ENCODE measurements at regions not wholly inside any gene's neighbourhood (a gene's known extent, or its start where the extent isn't known, plus 50 kb on each side); places are given as distances from the start of the nearest gene placed in this dataset.

- Histone ChIP-seq H2BK5ac (ENCODE audit: low read length) (no peak overlapping the region), H2BK12ac (ENCODE audit: low read length) (no peak overlapping the region), H3K9ac (ENCODE audit: low read depth, low read length, poor library complexity) (no peak overlapping the region), H3K4me2 (ENCODE audit: insufficient read depth, low read length, poor library complexity, severe bottlenecking) (no peak overlapping the region), H3K27me3 (ENCODE audit: control insufficient read depth in 3 of 3, insufficient read depth in 3 of 3, low read depth in 1 of 3, low read length in 3 of 3) (peaks cover 0 to 14% (median 0%) of the 10 kb centered on the region in 3 experiments), H3K9me3 (replicated peaks in 1 of 2; ENCODE audit: control insufficient read depth in 2 of 2, insufficient read depth in 1 of 2, low read depth in 1 of 2, low read length in 2 of 2) (no peaks in the 10 kb centered on the region), H3K14ac (ENCODE audit: low read length) (no peak overlapping the region), H3K4ac (ENCODE audit: low read length) (no peak overlapping the region), H3K36me3 (replicated peaks in 1 of 2; ENCODE audit: control insufficient read depth in 2 of 2, insufficient read depth in 2 of 2, low read length in 2 of 2) (no peaks in the 10 kb centered on the region), H2AFZ (ENCODE audit: low read length) (no peak overlapping the region), H3K23ac (ENCODE audit: low read depth, low read length, poor library complexity) (no peak overlapping the region), H3K4me1 (ENCODE audit: control insufficient read depth in 2 of 2, insufficient read depth in 1 of 2, low read depth in 1 of 2, low read length in 2 of 2) (peaks cover 0 to 4% of the 10 kb centered on the region in 2 donors), H2BK15ac (ENCODE audit: low read length) (no peak overlapping the region), H2BK120ac (ENCODE audit: low read depth, low read length) (no peak overlapping the region), H3K27ac (replicated peaks; ENCODE audit: low read length) (no peak overlapping the region), H4K91ac (ENCODE audit: low read depth, low read length, poor library complexity) (no peak overlapping the region), H2AK5ac (ENCODE audit: low read depth, low read length) (peak overlapping the region; percentile 51), H3K79me1 (ENCODE audit: low read depth, low read length) (no peaks in the 10 kb centered on the region), H3K4me3 (ENCODE audit: low read length in 2 of 2) (no peak overlapping the region), H3K18ac (ENCODE audit: low read length) (peak overlapping the region; percentile 4), H4K8ac (ENCODE audit: low read depth, low read length) (no peak overlapping the region)
- no peak for DNase-seq (ENCODE audit: low spot score)
- WGBS, 2 donors (ENCODE audit: extremely low coverage in 2 of 2, insufficient read length in 2 of 2, insufficient replicate concordance in 1 of 2): no CpG with 5 or more reads among the region's 7 CpGs
Measured at GRCh38 chr7:36035186-36035585, 117.9 kb upstream of the EEPD1 start.

- H3K36me3 ChIP-seq (replicated peaks in 1 of 2; ENCODE audit: control insufficient read depth in 2 of 2, insufficient read depth in 2 of 2, low read length in 2 of 2): no peaks in the 10 kb centered on the region
- H3K18ac ChIP-seq (ENCODE audit: low read length): peak overlapping the region; percentile 48
- H3K23ac ChIP-seq (ENCODE audit: low read depth, low read length, poor library complexity): no peak overlapping the region
- H2BK12ac ChIP-seq (ENCODE audit: low read length): no peak overlapping the region
- no CpG with 5 or more reads among the region's 4 CpGs for WGBS, 2 donors (ENCODE audit: extremely low coverage in 2 of 2, insufficient read length in 2 of 2, insufficient replicate concordance in 1 of 2)
- no peak overlapping the region for H3K9ac ChIP-seq (ENCODE audit: low read depth, low read length, poor library complexity)
- no peak overlapping the region for H2AK5ac ChIP-seq (ENCODE audit: low read depth, low read length)
- H4K8ac ChIP-seq (ENCODE audit: low read depth, low read length): no peak overlapping the region
- no peak overlapping the region for H2BK15ac ChIP-seq (ENCODE audit: low read length)
- DNase-seq (ENCODE audit: low spot score): no peak
- H3K27me3 ChIP-seq (ENCODE audit: control insufficient read depth in 3 of 3, insufficient read depth in 3 of 3, low read depth in 1 of 3, low read length in 3 of 3): peaks cover 0 to 14% (median 0%) of the 10 kb centered on the region in 3 experiments
- peak overlapping the region; percentile 57 for H3K14ac ChIP-seq (ENCODE audit: low read length)
- H3K4me2 ChIP-seq (ENCODE audit: insufficient read depth, low read length, poor library complexity, severe bottlenecking): no peak overlapping the region
- H3K79me1 ChIP-seq (ENCODE audit: low read depth, low read length): no peaks in the 10 kb centered on the region
- no peaks in the 10 kb centered on the region for H3K9me3 ChIP-seq (replicated peaks in 1 of 2; ENCODE audit: control insufficient read depth in 2 of 2, insufficient read depth in 1 of 2, low read depth in 1 of 2, low read length in 2 of 2)
- no peak overlapping the region for H4K91ac ChIP-seq (ENCODE audit: low read depth, low read length, poor library complexity)
- H2BK120ac ChIP-seq (ENCODE audit: low read depth, low read length): no peak overlapping the region
- H2BK5ac ChIP-seq (ENCODE audit: low read length): no peak overlapping the region
- H2AFZ ChIP-seq (ENCODE audit: low read length): no peak overlapping the region
- H3K4me3 ChIP-seq (ENCODE audit: low read length in 2 of 2): no peak overlapping the region
- no peak overlapping the region for H3K27ac ChIP-seq (replicated peaks; ENCODE audit: low read length)
- no peak overlapping the region for H3K4ac ChIP-seq (ENCODE audit: low read length)
- peaks cover 0 to 4% of the 10 kb centered on the region in 2 donors for H3K4me1 ChIP-seq (ENCODE audit: control insufficient read depth in 2 of 2, insufficient read depth in 1 of 2, low read depth in 1 of 2, low read length in 2 of 2)
Measured at GRCh38 chr7:36036590-36036989, 116.5 kb upstream of the EEPD1 start.

- H2BK120ac ChIP-seq (ENCODE audit: low read depth, low read length): no peak overlapping the region
- no peaks in the 10 kb centered on the region for H3K79me1 ChIP-seq (ENCODE audit: low read depth, low read length)
- H4K8ac ChIP-seq (ENCODE audit: low read depth, low read length): no peak overlapping the region
- H3K4ac ChIP-seq (ENCODE audit: low read length): no peak overlapping the region
- H3K27me3 ChIP-seq (ENCODE audit: control insufficient read depth in 3 of 3, insufficient read depth in 3 of 3, low read depth in 1 of 3, low read length in 3 of 3): peaks cover 0 to 14% (median 0%) of the 10 kb centered on the region in 3 experiments
- no peaks in the 10 kb centered on the region for H3K9me3 ChIP-seq (replicated peaks in 1 of 2; ENCODE audit: control insufficient read depth in 2 of 2, insufficient read depth in 1 of 2, low read depth in 1 of 2, low read length in 2 of 2)
- H3K4me2 ChIP-seq (ENCODE audit: insufficient read depth, low read length, poor library complexity, severe bottlenecking): no peak overlapping the region
- no peak overlapping the region for H2BK12ac ChIP-seq (ENCODE audit: low read length)
- no peak overlapping the region for H2BK5ac ChIP-seq (ENCODE audit: low read length)
- H3K4me1 ChIP-seq (ENCODE audit: control insufficient read depth in 2 of 2, insufficient read depth in 1 of 2, low read depth in 1 of 2, low read length in 2 of 2): peaks cover 0 to 4% of the 10 kb centered on the region in 2 donors
- no peak overlapping the region for H3K9ac ChIP-seq (ENCODE audit: low read depth, low read length, poor library complexity)
- no peak overlapping the region for H4K91ac ChIP-seq (ENCODE audit: low read depth, low read length, poor library complexity)
- DNase-seq (ENCODE audit: low spot score): no peak
- no peak overlapping the region for H3K23ac ChIP-seq (ENCODE audit: low read depth, low read length, poor library complexity)
- H3K4me3 ChIP-seq (ENCODE audit: low read length in 2 of 2): no peak overlapping the region
- H2AK5ac ChIP-seq (ENCODE audit: low read depth, low read length): no peak overlapping the region
- H3K18ac ChIP-seq (ENCODE audit: low read length): no peak overlapping the region
- H3K27ac ChIP-seq (replicated peaks; ENCODE audit: low read length): no peak overlapping the region
- WGBS, 2 donors (ENCODE audit: extremely low coverage in 2 of 2, insufficient read length in 2 of 2, insufficient replicate concordance in 1 of 2): no CpG with 5 or more reads among the region's 11 CpGs
- no peak overlapping the region for H3K14ac ChIP-seq (ENCODE audit: low read length)
- H3K36me3 ChIP-seq (replicated peaks in 1 of 2; ENCODE audit: control insufficient read depth in 2 of 2, insufficient read depth in 2 of 2, low read length in 2 of 2): no peaks in the 10 kb centered on the region
- no peak overlapping the region for H2BK15ac ChIP-seq (ENCODE audit: low read length)
- H2AFZ ChIP-seq (ENCODE audit: low read length): no peak overlapping the region
Measured at GRCh38 chr7:36037121-36037662, 115.9 kb upstream of the EEPD1 start.

- Histone ChIP-seq H3K9ac (ENCODE audit: low read depth, low read length, poor library complexity) (no peak overlapping the region), H3K4ac (ENCODE audit: low read length) (no peak overlapping the region), H2AK5ac (ENCODE audit: low read depth, low read length) (no peak overlapping the region), H3K14ac (ENCODE audit: low read length) (no peak overlapping the region), H4K91ac (ENCODE audit: low read depth, low read length, poor library complexity) (no peak overlapping the region), H4K8ac (ENCODE audit: low read depth, low read length) (no peak overlapping the region), H2AFZ (ENCODE audit: low read length) (no peak overlapping the region), H3K79me1 (ENCODE audit: low read depth, low read length) (no peaks in the 10 kb centered on the region), H3K23ac (ENCODE audit: low read depth, low read length, poor library complexity) (no peak overlapping the region), H3K4me1 (ENCODE audit: control insufficient read depth in 2 of 2, insufficient read depth in 1 of 2, low read depth in 1 of 2, low read length in 2 of 2) (peaks cover 0 to 4% of the 10 kb centered on the region in 2 donors), H3K27me3 (ENCODE audit: control insufficient read depth in 3 of 3, insufficient read depth in 3 of 3, low read depth in 1 of 3, low read length in 3 of 3) (peaks cover 0 to 14% (median 0%) of the 10 kb centered on the region in 3 experiments), H3K27ac (replicated peaks; ENCODE audit: low read length) (no peak overlapping the region), H2BK15ac (ENCODE audit: low read length) (no peak overlapping the region), H3K36me3 (replicated peaks in 1 of 2; ENCODE audit: control insufficient read depth in 2 of 2, insufficient read depth in 2 of 2, low read length in 2 of 2) (no peaks in the 10 kb centered on the region), H3K4me3 (ENCODE audit: low read length in 2 of 2) (no peak overlapping the region), H2BK120ac (ENCODE audit: low read depth, low read length) (no peak overlapping the region), H3K4me2 (ENCODE audit: insufficient read depth, low read length, poor library complexity, severe bottlenecking) (no peak overlapping the region), H2BK5ac (ENCODE audit: low read length) (no peak overlapping the region), H3K18ac (ENCODE audit: low read length) (peak overlapping the region; percentile 44), H3K9me3 (replicated peaks in 1 of 2; ENCODE audit: control insufficient read depth in 2 of 2, insufficient read depth in 1 of 2, low read depth in 1 of 2, low read length in 2 of 2) (no peaks in the 10 kb centered on the region), H2BK12ac (ENCODE audit: low read length) (no peak overlapping the region)
- no peak for DNase-seq (ENCODE audit: low spot score)
- no CpG with 5 or more reads among the region's 7 CpGs for WGBS, 2 donors (ENCODE audit: extremely low coverage in 2 of 2, insufficient read length in 2 of 2, insufficient replicate concordance in 1 of 2)
Measured at GRCh38 chr7:36038063-36038721, 114.9 kb upstream of the EEPD1 start.
